GM12874 (cell line): ENCODE measurements at regions not wholly inside any gene's neighbourhood (a gene's known extent, or its start where the extent isn't known, plus 50 kb on each side); places are given as distances from the start of the nearest gene placed in this dataset.

Experiments
- TF ChIP-seq, protein P1 (sequence below): IDR thresholded peaks from 2 replicates; pipeline ENCODE4 v1.5.1; 2011; ENCODE audit warnings: low read depth, mild to moderate bottlenecking, control low read depth, low read length, moderate library complexity; ENCODE audit not compliant: insufficient read depth

DNA sequence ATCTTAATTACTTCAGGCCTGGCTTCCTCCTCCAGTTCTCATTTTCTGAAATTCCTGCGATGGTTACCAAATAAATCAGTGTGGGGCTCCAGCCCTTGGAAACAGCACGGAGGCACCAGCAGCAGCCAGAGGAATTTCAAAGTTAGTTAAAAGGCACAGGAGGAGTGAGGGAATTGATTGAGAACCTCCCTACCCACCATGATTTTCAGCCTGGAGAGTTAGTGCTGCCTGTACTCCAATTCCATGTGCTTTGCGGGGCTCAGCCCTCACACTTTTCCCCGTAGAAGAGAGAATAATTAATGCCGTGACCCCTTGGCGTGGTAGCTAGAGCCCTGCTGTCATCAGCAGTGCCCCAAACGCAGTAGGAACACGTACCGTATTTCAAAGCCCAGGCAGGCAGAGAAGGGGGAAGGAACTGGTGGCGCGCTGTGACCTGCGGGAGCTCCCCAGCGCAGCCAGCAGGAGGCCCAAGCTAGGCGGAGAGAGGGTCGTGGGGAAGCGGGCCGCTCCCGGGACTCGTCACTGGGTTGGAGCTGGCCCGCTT, 84.0 kb upstream of the IGFBP7 start:
- TF ChIP-seq, protein P1, sequence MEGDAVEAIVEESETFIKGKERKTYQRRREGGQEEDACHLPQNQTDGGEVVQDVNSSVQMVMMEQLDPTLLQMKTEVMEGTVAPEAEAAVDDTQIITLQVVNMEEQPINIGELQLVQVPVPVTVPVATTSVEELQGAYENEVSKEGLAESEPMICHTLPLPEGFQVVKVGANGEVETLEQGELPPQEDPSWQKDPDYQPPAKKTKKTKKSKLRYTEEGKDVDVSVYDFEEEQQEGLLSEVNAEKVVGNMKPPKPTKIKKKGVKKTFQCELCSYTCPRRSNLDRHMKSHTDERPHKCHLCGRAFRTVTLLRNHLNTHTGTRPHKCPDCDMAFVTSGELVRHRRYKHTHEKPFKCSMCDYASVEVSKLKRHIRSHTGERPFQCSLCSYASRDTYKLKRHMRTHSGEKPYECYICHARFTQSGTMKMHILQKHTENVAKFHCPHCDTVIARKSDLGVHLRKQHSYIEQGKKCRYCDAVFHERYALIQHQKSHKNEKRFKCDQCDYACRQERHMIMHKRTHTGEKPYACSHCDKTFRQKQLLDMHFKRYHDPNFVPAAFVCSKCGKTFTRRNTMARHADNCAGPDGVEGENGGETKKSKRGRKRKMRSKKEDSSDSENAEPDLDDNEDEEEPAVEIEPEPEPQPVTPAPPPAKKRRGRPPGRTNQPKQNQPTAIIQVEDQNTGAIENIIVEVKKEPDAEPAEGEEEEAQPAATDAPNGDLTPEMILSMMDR = no peak

DNA sequence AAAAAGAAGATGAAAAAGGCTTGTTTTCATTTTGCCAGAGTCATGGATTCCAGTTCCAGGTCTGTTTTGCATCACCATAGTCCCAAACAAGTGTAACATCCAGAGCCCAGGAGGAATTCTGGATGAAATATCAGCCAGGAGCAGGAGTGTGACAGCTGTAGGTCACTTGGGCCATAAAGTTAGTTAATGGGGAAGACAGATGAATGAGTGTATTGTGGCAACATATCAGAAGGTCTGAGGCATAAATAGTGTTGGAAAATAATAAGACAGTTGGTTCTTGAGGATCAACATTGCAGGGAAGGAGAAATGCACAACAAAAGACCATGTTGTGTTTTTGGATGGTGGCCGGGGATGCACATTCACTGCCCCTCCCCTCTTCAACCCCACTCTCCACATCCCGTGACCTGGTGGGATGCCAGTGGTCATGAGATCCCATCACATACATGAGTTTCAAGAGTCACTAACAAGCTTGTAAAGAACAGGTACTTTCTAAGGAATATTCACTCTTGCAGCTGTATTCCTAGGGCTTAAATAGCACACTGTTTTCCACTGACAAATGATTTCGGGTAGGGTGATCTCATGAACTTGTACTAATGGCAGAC, 83.1 kb upstream of the IGFBP7 start:
- TF ChIP-seq, protein P1 = no peak

GRCh38 chr4:57191523-57192034, 81.4 kb upstream of the IGFBP7 start:
- TF ChIP-seq, protein P1 = no peak

GRCh38 chr4:57190601-57191481, 80.7 kb upstream of the IGFBP7 start:
- TF ChIP-seq, protein P1 = peak; percentile 85

GRCh38 chr4:57187246-57187645, 77.1 kb upstream of the IGFBP7 start:
- TF ChIP-seq, protein P1 = no peak

DNA sequence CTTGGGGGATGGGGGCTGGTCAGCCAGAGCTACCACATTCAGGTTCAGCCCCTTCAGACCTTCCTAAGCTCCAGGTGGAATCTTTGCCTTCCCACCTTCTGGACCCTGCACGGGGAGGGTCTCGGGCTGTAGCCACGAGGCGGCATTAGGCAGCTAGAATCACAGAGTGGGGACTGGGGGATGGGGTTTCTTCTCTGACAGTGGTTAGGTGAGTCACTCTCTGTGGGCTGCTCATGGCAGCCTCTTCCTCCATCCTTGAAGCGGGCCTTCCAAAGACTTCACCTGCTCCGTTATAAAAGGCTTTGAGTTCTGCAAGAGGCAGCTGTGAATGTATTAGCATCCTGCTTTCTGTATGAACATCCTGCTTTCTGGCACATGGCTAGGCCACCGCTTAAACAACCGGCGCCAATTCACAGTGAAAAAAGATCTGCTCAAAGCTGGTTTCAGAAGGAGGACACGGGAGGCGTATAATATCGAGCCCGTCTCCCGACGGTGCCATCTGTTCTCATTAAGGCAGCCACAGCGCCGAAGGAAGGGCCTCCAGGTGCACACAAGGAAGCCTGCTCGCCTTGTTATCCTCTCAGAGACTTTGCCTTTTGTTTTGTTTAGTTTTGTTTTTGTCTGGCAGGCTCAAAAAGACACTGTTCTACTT, 74.3 kb upstream of the IGFBP7 start:
- TF ChIP-seq, protein P1 = no peak
